GM23248 (cell line): ENCODE measurements at regions not wholly inside any gene's neighbourhood (a gene's known extent, or its start where the extent isn't known, plus 50 kb on each side); places are given as distances from the start of the nearest gene placed in this dataset.

ENCODE experiments used
- DNase-seq: peaks from one replicate; pipeline ENCODE4 v3.0.0-alpha.2; 2015
- H2AFZ ChIP-seq: fragments of 200-600 bp; sonication (generic); 2 replicates; pipeline ENCODE4 v1.6.1; 2016; ENCODE audit warnings: antibody characterized with exemption
- H3F3A ChIP-seq: fragments of 200-600 bp; sonication (generic); 2 replicates; pipeline ENCODE4 v1.6.1; 2016; ENCODE audit warnings: mild to moderate bottlenecking, antibody characterized with exemption, mixed run types; ENCODE audit not compliant: insufficient read depth
- H3K27ac ChIP-seq: fragments of 200-600 bp; sonication (generic); 2 replicates; pipeline ENCODE4 v1.5.1; 2016; ENCODE audit warnings: mild to moderate bottlenecking
- H3K27me3 ChIP-seq: fragments of 200-600 bp; sonication (generic); replicated peaks from 2 replicates; pipeline ENCODE4 v1.6.1; 2016; ENCODE audit warnings: mild to moderate bottlenecking; ENCODE audit not compliant: insufficient read depth
- H3K36me3 ChIP-seq: fragments of 200-600 bp; sonication (generic); 2 replicates; pipeline ENCODE4 v1.6.1; 2016; ENCODE audit warnings: low read depth, mild to moderate bottlenecking
- H3K4me1 ChIP-seq: fragments of 200-600 bp; sonication (generic); 2 replicates; pipeline ENCODE4 v1.6.1; 2016; ENCODE audit warnings: mild to moderate bottlenecking; ENCODE audit not compliant: insufficient read depth
- H3K4me2 ChIP-seq: fragments of 200-600 bp; sonication (generic); one replicate; pipeline ENCODE4 v1.6.1; 2016; ENCODE audit warnings: mild to moderate bottlenecking; ENCODE audit not compliant: unreplicated experiment
- H3K4me3 ChIP-seq: fragments of 200-600 bp; sonication (generic); 2 replicates; pipeline ENCODE4 v1.5.1; 2016; ENCODE audit warnings: mild to moderate bottlenecking
- H3K79me2 ChIP-seq: fragments of 200-600 bp; sonication (generic); 2 replicates; pipeline ENCODE4 v1.6.1; 2016; ENCODE audit warnings: mild to moderate bottlenecking; ENCODE audit not compliant: insufficient read depth
- H3K9ac ChIP-seq: fragments of 200-600 bp; sonication (generic); 2 replicates; pipeline ENCODE4 v1.6.1; 2016; ENCODE audit warnings: mild to moderate bottlenecking
- H3K9me2 ChIP-seq: fragments of 200-600 bp; sonication (generic); 2 replicates; pipeline ENCODE4 v1.6.1; 2016; ENCODE audit warnings: mixed run types, mild to moderate bottlenecking, moderate library complexity; ENCODE audit not compliant: insufficient read depth
- H3K9me3 ChIP-seq: fragments of 200-600 bp; sonication (generic); one replicate; pipeline ENCODE4 v1.6.1; 2017; ENCODE audit warnings: low read depth
- H4K20me1 ChIP-seq: fragments of 200-600 bp; sonication (generic); 2 replicates; pipeline ENCODE4 v1.6.0; 2016; ENCODE audit not compliant: insufficient read depth
- EZH2 ChIP-seq: fragments of 200-600 bp; sonication (generic); IDR thresholded peaks from 2 replicates; pipeline ENCODE4 v1.6.1; 2018; ENCODE audit warnings: antibody characterized with exemption, mild to moderate bottlenecking; ENCODE audit not compliant: insufficient read depth, poor library complexity, severe bottlenecking
- EZH2phosphoT487 ChIP-seq: fragments of 200-600 bp; sonication (generic); IDR thresholded peaks from 2 replicates; pipeline ENCODE4 v1.6.1; 2018; ENCODE audit warnings: antibody characterized with exemption, moderate library complexity, mild to moderate bottlenecking, low read depth; ENCODE audit not compliant: insufficient read depth
- WGBS, 2 experiments: methylation state at CpG; one replicate each; pipeline ENCODE4 v1.1.6; 2015 to 2017; ENCODE audit warnings: low lambda C conversion rate in 2 of 2, low coverage in 1 of 2; ENCODE audit errors: missing lambda C conversion rate in 2 of 2; 5-methylcytosine and 5-hydroxymethylcytosine counted together
- in situ Hi-C: fragments of 300-500 bp; cut with MboI; formaldehyde crosslinking; loops from 2 replicates; pipeline ENCODE4 v1.15.0; 2020

GRCh38 chr11:115087791-115088190 lies 409.5 kb downstream of the NXPE2 start:
- H3F3A ChIP-seq, result no peaks in the 10 kb centered on the region
- no peak for DNase-seq
- H3K9ac ChIP-seq, result no peak overlapping the region
- no peaks in the 10 kb centered on the region for H3K4me1 ChIP-seq
- H3K9me2 ChIP-seq, result no peaks in the 10 kb centered on the region
- no peaks in the 10 kb centered on the region for H3K27me3 ChIP-seq
- H3K4me3 ChIP-seq, result no peak overlapping the region
- H3K79me2 ChIP-seq, result no peaks in the 10 kb centered on the region
- 8 to 14% methylated on average over 2 of the region's 2 CpGs for WGBS, 2 experiments
- H3K4me2 ChIP-seq, result no peak overlapping the region
- TF ChIP-seq EZH2, result no peak
- no peak for TF ChIP-seq EZH2phosphoT487
- in situ Hi-C loops, result no loop called here
- no peak overlapping the region for H3K27ac ChIP-seq
- no peaks in the 10 kb centered on the region for H3K36me3 ChIP-seq
- no peaks in the 10 kb centered on the region for H3K9me3 ChIP-seq
- H2AFZ ChIP-seq, result no peak overlapping the region
- H4K20me1 ChIP-seq, result no peaks in the 10 kb centered on the region

- no peak for DNase-seq
- in situ Hi-C loops, result no loop called here
- no peak overlapping the region for H2AFZ ChIP-seq
- TF ChIP-seq EZH2phosphoT487 (no peak), EZH2 (no peak)
- WGBS, 2 experiments, result 15 to 22% methylated on average over 3 of the region's 3 CpGs
- H3K27ac ChIP-seq, result no peak overlapping the region
- no peaks in the 10 kb centered on the region for H3K79me2 ChIP-seq
- no peak overlapping the region for H3K4me2 ChIP-seq
- no peaks in the 10 kb centered on the region for H3K36me3 ChIP-seq
- no peaks in the 10 kb centered on the region for H3K9me2 ChIP-seq
- H3K4me3 ChIP-seq, result no peak overlapping the region
- no peak overlapping the region for H3K9ac ChIP-seq
- no peaks in the 10 kb centered on the region for H3F3A ChIP-seq
- no peaks in the 10 kb centered on the region for H3K4me1 ChIP-seq
- H3K27me3 ChIP-seq, result no peaks in the 10 kb centered on the region
- H4K20me1 ChIP-seq, result no peaks in the 10 kb centered on the region
- H3K9me3 ChIP-seq, result no peaks in the 10 kb centered on the region
These were observed 411.7 kb downstream of the CADM1 start for GRCh38 chr11:115092516-115092915.

- Histone ChIP-seq H3K79me2 (no peaks in the 10 kb centered on the region), H3F3A (no peaks in the 10 kb centered on the region), H4K20me1 (no peaks in the 10 kb centered on the region), H2AFZ (no peak overlapping the region), H3K27me3 (no peaks in the 10 kb centered on the region), H3K27ac (no peak overlapping the region), H3K4me2 (no peak overlapping the region), H3K4me3 (no peak overlapping the region), H3K9me3 (no peaks in the 10 kb centered on the region), H3K36me3 (no peaks in the 10 kb centered on the region), H3K9me2 (no peaks in the 10 kb centered on the region), H3K9ac (no peak overlapping the region), H3K4me1 (no peaks in the 10 kb centered on the region)
- TF ChIP-seq EZH2, result no peak
- TF ChIP-seq EZH2phosphoT487, result no peak
- DNase-seq, result no peak
- in situ Hi-C loops, result no loop called here
- 49 to 54% methylated on average over 6 of the region's 6 CpGs for WGBS, 2 experiments
These were observed 406.3 kb downstream of the CADM1 start for GRCh38 chr11:115097796-115098408.

DNA sequence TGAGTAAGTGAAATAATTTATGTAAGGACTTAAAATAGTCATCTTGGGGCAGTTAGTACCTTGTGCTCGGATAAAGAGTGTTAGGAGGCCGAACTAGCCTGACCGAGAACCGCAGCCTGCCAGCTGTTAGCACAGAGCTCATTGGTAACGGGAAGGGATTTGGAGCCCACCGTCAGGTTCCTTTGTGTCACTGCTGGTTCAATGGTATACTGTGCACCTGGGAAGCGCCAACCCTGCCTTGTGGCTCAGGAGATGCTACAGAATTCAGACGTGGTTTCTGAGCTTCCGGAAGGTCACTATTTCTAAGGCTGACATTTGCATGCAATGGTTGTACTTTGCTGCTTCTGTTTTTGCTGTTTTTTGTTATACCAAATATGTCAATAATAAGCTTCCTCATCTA lies 403.5 kb downstream of the CADM1 start:
- TF ChIP-seq EZH2phosphoT487 (no peak), EZH2 (no peak)
- Histone ChIP-seq H3K4me2 (no peak overlapping the region), H3K27ac (no peak overlapping the region), H4K20me1 (no peaks in the 10 kb centered on the region), H3K79me2 (no peaks in the 10 kb centered on the region), H3K27me3 (no peaks in the 10 kb centered on the region), H3K9me2 (no peaks in the 10 kb centered on the region), H3K9ac (no peak overlapping the region), H3K36me3 (no peaks in the 10 kb centered on the region), H3K9me3 (no peaks in the 10 kb centered on the region), H2AFZ (no peak overlapping the region), H3K4me1 (no peaks in the 10 kb centered on the region), H3K4me3 (no peak overlapping the region), H3F3A (no peaks in the 10 kb centered on the region)
- in situ Hi-C loops, result no loop called here
- WGBS, 2 experiments, result 45 to 56% methylated on average over 9 of the region's 9 CpGs
- no peak for DNase-seq

DNA sequence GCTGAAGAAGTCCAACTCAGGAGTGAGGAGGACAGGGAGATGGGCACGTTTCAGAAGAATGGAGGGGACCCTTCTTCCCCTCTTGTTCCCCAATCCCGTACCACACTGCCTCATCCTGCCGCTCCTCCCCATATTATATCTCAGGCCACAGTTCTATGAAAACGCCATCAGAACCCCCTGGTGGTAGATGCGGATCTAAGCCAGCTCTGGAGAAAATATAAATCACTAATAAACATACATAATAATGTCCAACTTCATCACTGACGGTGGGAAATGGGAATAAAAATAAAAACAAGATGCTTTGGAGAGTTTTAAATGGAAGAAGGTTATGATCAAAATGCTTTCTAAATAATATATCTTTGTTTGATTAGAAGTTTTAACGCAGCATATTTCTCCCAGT lies 400.3 kb downstream of the CADM1 start:
- in situ Hi-C loops, result no loop called here

More for the DNA sequence above, 400.3 kb downstream of the CADM1 start:
- Histone ChIP-seq H3K9me3 (no peaks in the 10 kb centered on the region), H3K4me2 (no peak overlapping the region), H3F3A (no peaks in the 10 kb centered on the region), H3K27me3 (no peaks in the 10 kb centered on the region), H3K4me3 (no peak overlapping the region), H4K20me1 (no peaks in the 10 kb centered on the region), H3K9ac (no peak overlapping the region), H3K79me2 (no peaks in the 10 kb centered on the region), H3K4me1 (no peaks in the 10 kb centered on the region), H3K27ac (no peak overlapping the region), H3K36me3 (no peaks in the 10 kb centered on the region), H2AFZ (no peak overlapping the region), H3K9me2 (no peaks in the 10 kb centered on the region)
- no peak for DNase-seq
- TF ChIP-seq EZH2phosphoT487, result no peak
- no peak for TF ChIP-seq EZH2
- 38 to 45% methylated on average over 7 of the region's 7 CpGs for WGBS, 2 experiments
